RPMI8226 (cell line): ENCODE measurements at regions not wholly inside any gene's neighbourhood (a gene's known extent, or its start where the extent isn't known, plus 50 kb on each side); places are given as distances from the start of the nearest gene placed in this dataset.
"Not testable (repeated sequence)": the region's sequence is repeated elsewhere in the genome, so short reads cannot be mapped to it uniquely, and the experiment has no call there.

ENCODE experiments used
- DNase-seq: peaks from one replicate; pipeline ENCODE4 v3.0.0-alpha.2; 2015

DNA sequence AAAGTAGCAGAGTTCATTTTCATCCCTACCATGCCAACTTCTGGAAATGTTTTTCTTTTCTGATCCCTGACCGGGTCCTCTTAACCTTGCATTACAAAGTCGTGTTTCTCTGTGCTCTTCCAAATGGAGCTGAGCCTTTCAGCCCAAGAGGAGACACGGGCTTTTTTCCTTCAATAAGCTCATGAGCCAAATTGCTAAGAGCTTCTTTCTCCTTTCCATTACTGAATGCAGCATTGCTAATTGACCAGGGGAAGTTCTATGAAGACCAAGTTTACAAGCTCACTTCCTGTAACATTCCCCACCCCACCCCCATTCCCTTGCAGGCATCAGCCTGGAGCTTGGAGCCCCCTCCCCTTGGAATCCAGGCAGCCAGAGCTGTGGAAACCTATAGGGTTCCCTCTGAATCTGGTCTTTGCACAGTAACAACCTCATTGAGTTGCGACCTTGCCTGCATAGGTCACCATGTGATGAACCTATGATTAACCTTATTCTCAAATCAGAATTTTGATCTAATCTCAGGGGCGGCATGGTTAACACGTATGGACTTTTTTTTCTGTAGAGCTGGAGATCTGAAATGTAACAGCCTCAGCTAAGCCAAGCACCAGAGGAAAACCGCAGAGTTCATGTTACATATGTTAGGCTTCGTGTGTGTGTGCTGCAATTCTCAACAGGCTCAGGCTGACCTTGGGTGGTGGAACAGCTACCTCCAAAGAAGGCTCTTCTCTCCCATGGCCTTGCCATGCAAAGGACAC is 395.7 kb upstream of the ZNF462 start:
- DNase-seq: no peak

GRCh38 chr9:106467865-106468164 is 395.2 kb upstream of the ZNF462 start:
- DNase-seq: no peak

DNA sequence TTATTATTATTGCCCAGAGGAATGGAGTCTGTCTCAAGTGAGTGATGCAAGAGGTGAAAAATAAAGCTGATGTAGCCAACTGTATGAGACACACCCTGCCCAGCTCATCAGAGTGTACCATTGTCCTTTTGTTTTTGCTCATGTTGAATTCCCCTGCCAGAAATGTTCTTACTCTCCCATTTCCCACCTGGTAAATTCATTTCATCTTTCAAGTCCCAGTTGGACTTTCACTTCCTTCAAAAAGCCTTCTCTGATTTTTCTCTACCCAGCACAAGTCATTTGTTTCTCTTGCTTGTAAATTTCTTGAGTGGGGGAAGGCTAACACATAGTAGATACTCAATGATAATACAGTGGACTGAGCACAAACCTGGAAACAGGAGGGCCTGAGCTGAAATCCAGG is 394.5 kb upstream of the ZNF462 start:
- no peak for DNase-seq

DNA sequence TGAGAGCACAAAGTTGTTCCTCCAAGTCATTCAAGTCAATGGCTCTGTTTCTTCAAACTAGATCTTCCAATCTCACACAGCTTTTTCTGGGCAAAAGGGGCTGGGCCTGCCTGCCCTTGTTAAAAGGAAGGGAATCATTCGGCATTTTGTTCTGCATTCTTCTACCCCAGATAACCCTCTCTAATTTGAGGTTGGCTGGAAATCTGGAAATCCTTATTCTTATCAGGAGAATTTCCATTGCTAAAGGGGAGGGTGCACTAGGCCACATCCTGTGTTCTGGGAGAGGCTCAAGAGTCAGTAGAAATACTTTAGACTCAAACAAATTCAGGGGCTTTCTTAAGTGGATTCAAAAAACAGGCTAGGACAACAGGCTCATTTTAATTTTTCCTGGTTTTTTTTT is 384.7 kb upstream of the ZNF462 start:
- no peak for DNase-seq

DNA sequence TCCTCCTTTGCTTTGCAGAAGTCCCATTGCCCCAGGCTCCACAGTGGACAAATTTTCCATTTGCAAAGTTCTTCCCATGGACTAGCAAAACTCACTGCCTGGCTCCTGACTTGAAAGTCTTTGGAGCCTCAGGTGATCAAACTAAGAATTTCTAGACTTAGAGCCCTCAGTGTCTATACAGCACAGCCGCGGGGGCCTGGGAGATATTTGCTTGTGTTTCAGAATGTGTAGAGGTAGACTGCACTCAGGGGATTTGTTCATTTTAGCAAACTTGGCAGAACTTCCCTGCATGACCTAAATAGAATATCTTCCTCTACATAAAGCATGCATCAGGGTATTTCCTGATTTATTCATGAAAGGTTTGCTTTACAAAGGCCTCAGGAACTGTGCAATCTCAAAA is 384.2 kb upstream of the ZNF462 start:
- DNase-seq: peak; percentile 3

DNA sequence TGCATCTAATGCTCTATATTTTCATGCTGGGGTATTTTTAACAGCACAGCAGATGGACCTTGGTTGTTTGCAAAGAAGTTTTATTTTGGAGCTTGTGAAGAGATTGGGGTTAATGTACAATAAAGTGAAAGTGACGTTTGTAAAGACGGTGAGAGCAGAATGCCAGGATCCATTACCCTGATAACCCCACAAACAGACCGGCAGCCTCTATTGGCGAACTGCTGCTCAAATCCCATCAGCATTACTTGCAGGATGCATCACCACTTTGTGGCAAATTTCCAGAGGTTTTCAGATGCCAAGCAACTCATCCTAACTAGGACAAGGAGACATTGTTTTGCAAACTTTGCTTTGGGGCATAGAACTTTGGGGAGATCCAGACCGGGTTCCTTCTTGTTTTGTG is 383.3 kb upstream of the ZNF462 start:
- no peak for DNase-seq

DNA sequence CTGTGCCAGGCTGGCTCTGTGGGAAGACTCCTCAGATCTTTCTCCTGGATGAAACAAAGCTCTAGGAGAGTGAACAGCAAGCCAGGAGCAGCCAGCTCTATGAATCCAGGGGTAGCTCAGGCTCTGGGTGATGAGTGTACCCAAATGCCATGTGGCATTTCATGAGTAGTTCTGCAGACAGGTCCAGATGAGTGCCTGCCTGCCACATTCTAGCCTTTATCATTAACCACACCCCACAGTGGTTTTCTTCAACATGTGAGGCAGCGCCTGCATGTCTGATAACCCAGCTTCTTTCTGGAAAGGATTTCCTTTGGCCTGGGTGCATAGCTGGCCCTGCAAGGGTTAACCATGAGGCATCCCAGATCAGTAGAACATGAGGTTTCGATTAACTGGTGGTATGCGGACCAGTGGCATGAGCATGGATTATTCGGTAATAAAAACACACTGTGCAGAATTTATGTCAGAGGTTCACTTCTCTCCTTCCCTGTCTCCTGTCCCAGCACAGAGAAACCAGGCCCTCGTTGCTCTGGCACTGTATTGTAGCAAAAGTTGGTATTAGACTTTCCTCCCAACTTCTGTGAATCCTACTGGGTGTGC is 381.9 kb upstream of the ZNF462 start:
- no peak for DNase-seq

- DNase-seq: peak; percentile 68
Measured at GRCh38 chr9:106482733-106483132, 380.2 kb upstream of the ZNF462 start.

DNA sequence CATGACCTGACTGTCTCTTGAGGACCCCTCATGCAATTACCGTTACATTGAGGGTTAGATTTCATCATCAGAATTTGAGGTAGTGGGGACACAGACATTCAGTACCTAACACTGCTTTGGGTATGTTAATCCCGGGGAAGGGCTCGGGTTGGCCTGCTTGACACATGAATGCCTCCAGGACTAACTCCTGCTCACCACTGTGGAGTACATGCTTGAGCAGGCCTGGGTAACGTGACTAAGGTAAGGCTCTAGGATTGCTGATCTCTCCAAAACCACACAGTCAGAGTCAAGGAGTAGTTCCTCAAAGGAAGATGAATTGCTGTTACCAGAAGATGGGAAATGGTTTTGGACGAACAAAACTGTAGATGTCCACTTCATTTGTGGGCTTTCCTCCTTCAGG is 376.3 kb upstream of the ZNF462 start:
- DNase-seq: no peak

DNA sequence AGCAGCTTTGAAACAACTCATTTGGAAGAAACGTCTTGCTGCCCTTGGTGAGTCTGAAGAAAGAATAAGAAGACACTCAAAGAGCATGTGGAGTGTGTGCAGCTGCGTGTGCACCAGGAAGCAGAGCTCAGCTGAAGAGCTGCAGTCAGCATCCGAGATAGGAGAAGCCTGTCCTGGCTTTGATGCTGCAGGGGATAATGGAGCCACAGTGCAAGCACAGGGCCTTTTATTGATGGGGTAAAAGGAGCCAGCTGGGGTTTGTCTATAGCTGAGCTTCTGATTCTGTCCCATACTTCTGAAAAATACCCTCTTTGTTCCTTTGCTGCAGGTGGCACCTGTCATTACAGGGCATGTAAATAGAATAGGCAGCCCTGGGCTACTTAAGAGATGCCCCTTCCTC is 375.7 kb upstream of the ZNF462 start:
- no peak for DNase-seq

GRCh38 chr9:106492126-106492525 is 370.8 kb upstream of the ZNF462 start:
- DNase-seq: not testable (repeated sequence)

DNA sequence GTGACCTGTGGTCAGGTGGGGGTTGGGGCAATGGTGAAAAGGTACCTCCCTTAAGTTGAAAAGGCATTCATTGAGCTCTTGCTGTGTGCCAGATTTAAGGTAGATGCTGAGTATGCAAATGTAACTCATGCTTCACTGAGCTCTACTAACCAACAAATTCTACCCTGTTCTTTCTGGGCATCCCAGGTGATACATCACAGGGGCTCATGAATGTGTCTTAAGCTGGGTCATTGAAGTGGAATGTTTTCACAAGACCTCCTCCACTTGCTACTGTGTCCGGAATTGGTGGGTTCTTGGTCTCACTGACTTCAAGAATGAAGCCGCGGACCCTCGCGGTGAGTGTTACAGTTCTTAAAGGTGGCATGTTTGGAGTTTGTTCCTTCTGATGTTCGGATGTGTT is 362.8 kb upstream of the ZNF462 start:
- no peak for DNase-seq

- DNase-seq: not testable (repeated sequence)
Measured at GRCh38 chr9:106501210-106501609, 361.8 kb upstream of the ZNF462 start.

DNA sequence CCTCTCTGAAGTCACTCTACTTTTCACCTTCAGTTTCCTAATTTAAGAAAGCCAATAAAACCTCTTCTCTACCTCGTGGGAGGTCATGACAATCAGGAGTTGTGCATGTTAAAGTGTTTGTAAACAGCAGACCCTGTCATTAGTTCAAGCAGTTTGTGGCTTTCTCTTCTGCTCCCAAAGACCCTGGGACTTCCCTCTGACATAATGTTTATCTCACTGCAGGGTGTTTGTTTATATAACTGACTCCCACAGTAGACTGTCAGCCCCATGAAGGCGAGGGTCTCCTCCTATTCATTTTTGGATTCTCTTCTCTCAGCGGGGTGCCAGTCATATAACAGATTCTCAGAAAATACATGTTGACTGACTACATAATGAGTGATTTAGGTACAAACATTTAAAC is 360.0 kb upstream of the ZNF462 start:
- DNase-seq: no peak

DNA sequence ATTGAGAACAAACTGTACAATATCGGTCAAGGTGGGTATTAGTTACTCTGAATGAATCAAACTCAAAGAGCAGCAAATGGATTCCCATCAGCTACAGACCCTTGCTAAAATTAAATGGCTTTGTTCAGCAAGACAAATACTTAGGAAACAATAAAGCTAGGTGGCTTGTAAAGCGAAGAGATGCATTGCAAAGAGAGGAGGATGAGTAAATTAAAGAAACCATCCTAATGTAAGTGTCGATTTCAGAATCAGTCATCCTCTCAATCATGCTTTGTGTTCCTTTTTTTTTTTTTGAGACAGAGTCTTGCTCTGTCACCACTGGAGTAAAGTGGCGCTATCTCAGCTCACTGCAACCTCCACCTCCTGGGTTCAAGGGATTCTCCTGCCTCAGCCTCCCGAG is 359.2 kb upstream of the ZNF462 start:
- no peak for DNase-seq

GRCh38 chr9:106526716-106527204 is 336.2 kb upstream of the ZNF462 start:
- DNase-seq: no peak

- no peak for DNase-seq
Measured at GRCh38 chr9:106528158-106528557, 334.8 kb upstream of the ZNF462 start.

- no peak for DNase-seq
Measured at GRCh38 chr9:106529616-106530015, 333.4 kb upstream of the ZNF462 start.

- DNase-seq: no peak
Measured at GRCh38 chr9:106531491-106531890, 331.5 kb upstream of the ZNF462 start.

DNA sequence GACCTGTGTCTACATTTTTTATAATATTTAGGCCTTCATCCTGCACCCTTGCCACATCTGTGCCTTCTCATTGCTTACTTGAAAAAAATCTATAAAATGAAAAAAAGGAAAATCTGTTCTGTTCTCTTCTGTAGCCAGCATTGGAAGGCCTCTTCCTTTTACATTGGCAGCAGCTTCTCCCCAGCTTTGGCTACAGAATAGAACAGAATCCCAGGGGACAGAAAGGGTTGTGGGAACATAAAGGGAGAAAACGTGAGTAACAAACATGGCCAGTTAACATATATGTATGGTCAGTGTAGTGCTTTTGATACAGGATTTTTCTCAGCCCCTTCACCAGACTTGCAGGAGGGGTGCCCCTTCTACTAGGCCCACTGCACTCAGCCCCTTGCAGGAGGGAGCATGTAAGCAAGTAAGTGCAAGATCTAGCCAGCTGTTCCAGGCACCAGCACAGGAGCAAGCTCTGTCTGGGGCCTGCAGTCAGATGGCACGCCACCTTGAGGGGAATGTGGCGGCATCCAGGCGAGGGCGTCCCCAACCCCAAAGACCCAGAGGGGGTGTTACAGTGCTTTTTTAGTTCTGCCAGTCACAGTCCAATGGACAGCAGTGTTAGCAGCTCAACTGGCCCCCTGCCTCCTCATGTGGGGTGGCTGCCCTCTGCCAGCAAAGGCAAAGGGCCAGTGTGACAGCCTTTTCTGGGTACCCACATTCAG is 330.5 kb upstream of the ZNF462 start:
- DNase-seq: no peak

GRCh38 chr9:106534800-106535199 is 328.2 kb upstream of the ZNF462 start:
- DNase-seq: no peak

GRCh38 chr9:106535439-106535838 is 327.5 kb upstream of the ZNF462 start:
- DNase-seq: no peak

DNA sequence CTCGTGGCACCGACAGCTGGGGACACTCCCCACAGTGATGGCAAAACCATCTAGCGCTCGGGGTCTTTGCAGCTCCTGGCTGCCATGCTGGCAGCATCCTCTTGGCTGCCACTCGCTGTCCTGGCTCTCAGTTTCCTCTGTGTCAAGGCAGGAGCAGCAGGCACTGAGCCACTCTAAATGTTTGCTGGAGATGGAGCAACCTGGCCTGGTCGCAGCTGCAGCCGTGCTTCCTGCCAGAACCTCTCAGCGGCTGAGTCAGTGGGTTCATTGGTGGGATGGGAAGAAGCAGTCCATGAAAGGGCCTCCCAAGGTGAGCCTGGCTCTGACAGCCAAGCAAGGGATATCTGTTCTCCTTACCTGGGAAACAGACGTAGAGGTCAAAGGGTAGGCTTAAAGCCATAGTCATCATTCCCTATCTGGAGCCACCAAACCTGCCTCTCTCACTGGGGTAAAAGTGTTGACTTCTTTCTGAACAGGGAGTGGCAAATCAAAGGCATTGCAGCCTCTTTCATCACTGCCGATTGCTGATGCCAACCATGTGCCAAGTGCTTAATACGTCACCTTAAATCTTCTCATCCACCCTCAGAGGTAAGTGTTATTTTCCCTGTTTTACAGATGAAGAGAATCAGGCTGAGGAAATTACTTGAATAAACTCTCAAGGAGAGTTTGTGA is 304.8 kb upstream of the ZNF462 start:
- no peak for DNase-seq

DNA sequence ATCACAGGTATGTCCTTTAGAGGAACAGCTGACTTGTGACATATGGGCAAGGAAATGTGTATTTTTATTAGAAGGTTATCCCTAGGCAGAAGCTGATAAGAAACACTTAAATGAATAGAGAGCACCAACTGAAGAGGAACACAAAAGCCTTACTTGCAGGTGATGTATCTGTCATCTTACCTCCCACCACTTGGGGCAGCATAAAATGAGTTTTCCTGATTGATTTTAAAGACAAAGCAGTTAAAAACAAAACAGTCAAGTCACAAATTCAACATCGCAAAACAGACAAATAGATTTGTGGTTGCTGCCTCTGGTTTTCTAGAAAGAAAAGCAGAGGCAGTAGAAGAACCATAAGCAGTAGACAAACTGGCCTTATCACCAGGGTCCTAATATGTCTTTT is 302.4 kb upstream of the ZNF462 start:
- peak; percentile 2 for DNase-seq
